Right ventricle myocardium inferior (tissue), 1 donor: ENCODE measurements at regions not wholly inside any gene's neighbourhood (a gene's known extent, or its start where the extent isn't known, plus 50 kb on each side); places are given as distances from the start of the nearest gene placed in this dataset.

Experiments used
- ATAC-seq: fragments of 200-7000 bp; cut with Tn5 transposase; one replicate; pipeline ENCODE4 v1.9.1; 2020; ENCODE audit warnings: mild to moderate bottlenecking, moderate library complexity
- DNase-seq: peaks from one replicate; pipeline ENCODE4 v3.0.0; 2021; ENCODE audit errors: missing footprints
- intact Hi-C: fragments of 100-400 bp; cut with DNase I; formaldehyde crosslinking; loops from one replicate; pipeline ENCODE4 v1.11.0; 2022
- donor health status: DM: no; HTN: yes; CAD: no; lungs with severe emphysema.

GRCh38 chr2:7203056-7203467, 285.9 kb downstream of the RNF144A start:
- ATAC-seq (no peak), DNase-seq (no peak)

DNA sequence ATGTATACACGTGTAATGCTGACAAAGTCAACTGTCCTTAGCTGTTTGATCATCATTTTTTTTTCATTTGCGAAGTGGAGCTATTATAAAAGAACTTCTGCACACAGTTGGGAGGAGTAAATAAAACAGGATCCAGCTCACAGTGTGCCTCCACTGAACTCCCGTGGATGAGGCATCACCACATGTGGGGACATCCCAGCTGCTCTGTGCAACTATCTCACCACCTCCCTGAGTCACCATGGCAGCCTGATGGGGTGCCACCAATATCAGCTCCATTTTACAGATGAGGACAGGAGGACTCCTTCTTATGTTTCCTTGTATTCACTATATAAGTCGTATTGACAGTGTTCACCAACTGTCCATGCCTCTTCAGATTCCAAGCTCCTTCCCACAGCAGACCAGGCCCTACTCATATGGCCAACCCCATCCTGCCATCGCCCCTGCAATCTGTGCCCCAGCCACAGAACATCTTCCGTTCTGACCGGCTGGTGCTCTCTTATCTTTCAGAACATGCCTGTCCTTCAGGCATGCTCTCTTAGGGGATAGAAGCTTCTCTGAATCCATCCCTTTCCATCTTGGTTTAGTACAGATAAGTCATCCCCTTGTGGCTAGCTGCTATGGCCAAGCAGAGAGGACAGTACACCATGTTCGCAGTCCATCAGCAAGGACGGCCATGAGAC, 288.1 kb downstream of the RNF144A start:
- no peak for ATAC-seq
- intact Hi-C loops: no loop called here
- no peak for DNase-seq

More at GRCh38 chr2:7203056-7203467, 285.9 kb downstream of the RNF144A start:
- intact Hi-C loops: loop anchor here (5.0 kb wide), 1 partner anchor 1484 kb away; no protein-coding TSS in a partner anchor

GRCh38 chr2:7206111-7206810, 289.0 kb downstream of the RNF144A start:
- intact Hi-C loops: no loop called here
- no peak for DNase-seq
- ATAC-seq: no peak

DNA sequence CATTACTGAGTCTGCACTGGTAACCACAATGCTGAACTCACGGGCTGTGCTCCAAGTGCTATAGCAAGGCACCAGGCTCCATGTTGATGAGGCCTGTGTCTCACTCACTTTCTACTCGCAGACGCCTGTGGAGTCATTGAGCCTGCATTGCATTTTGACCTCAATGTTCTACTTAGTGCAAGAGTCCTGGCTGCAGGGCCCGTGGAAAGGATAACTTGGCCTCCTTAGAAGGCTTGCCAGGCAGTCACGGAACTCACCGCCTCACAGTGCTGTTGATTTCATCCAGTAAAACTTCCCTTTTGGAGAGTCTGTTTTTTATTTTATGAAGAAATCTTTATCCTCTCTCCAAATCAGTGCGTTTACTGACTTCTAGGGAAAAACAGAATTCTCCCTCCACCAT, 290.4 kb downstream of the RNF144A start:
- no peak for DNase-seq
- intact Hi-C loops: no loop called here
- no peak for ATAC-seq

- intact Hi-C loops: no loop called here
- ATAC-seq (no peak), DNase-seq (no peak)
These were observed 292.7 kb downstream of the RNF144A start for GRCh38 chr2:7209757-7210555.

GRCh38 chr2:7210712-7211111, 293.5 kb downstream of the RNF144A start:
- ATAC-seq (no peak), DNase-seq (no peak)
- intact Hi-C loops: no loop called here

GRCh38 chr2:7225848-7226247, 308.6 kb downstream of the RNF144A start:
- ATAC-seq (no peak), DNase-seq (no peak)
- intact Hi-C loops: no loop called here

DNA sequence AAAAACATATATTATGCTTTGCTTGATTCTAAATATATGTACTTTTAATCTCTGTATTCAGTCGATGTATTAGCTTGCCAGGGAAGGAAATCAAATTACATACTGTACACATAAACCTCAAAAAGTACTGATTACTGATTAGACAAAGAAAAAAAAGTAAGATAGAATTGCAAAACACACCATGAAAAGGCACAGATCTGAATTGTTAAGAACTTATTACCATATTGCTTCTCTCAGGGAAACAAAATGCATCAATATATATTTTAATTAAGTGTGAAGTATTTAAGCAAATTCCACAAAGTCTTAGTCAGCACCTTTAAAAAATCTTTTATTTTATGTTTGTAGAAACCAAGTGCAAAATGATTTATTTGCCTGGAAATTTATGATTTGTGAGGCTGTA, 309.3 kb downstream of the RNF144A start:
- ATAC-seq (no peak), DNase-seq (no peak)
- intact Hi-C loops: no loop called here

GRCh38 chr2:7233126-7233525, 315.9 kb downstream of the RNF144A start:
- no peak for DNase-seq
- intact Hi-C loops: no loop called here
- ATAC-seq: no peak

DNA sequence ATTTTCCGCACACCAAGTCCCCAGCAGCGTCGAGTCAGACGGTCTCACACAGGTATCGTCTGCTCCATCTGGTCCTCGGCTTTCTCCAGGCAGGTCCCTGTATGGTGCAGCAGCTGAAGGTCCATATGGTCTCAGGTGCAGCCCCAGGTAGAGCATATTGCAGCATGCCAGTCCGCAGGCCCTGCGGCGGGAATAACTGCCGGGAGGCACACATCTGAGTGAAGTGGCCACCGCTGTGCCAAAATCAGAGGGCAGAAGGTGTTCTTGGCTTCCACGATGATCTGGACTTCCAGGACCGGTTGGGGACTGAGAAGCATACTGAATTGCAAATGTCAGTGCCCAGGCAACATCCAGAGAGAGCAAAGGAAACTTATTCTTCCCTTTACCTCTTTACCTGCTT, 320.3 kb downstream of the RNF144A start:
- ATAC-seq (no peak), DNase-seq (no peak)
- intact Hi-C loops: no loop called here

GRCh38 chr2:7239078-7239477, 321.9 kb downstream of the RNF144A start:
- no peak for ATAC-seq
- intact Hi-C loops: no loop called here
- no peak for DNase-seq

DNA sequence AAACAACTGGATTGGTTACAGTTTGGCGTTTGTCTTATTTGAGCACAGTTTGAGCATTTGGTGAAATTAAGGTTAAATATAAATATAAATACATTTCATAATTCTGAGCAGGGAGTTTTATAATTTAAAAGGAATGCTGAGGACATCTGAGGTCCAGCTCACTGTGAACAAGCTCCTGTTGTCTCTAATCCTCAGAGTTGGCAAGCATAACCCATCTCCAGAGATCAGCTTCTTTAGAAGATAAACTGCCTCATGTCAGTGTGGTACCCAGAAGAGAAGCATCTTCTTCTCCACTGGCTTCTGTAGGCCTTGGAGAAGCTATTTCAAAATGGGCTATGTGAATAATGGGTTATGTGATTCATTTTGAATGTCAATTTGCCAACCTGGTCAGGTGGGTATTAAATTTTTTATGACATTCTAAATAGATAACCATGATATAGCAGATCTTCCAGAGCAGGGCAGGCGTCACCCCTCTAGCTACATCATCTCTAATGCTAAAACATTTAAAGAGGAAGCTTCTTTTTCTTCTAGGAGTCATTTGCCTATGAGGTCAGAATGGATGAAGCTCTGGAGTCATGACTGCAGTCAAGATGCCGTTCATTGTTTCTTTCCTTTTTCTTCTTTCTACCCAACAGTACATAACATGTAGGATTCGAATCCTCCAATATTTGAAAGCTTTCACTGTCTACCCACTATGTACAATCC, 324.0 kb downstream of the RNF144A start:
- no peak for ATAC-seq
- DNase-seq: no peak
- intact Hi-C loops: no loop called here

DNA sequence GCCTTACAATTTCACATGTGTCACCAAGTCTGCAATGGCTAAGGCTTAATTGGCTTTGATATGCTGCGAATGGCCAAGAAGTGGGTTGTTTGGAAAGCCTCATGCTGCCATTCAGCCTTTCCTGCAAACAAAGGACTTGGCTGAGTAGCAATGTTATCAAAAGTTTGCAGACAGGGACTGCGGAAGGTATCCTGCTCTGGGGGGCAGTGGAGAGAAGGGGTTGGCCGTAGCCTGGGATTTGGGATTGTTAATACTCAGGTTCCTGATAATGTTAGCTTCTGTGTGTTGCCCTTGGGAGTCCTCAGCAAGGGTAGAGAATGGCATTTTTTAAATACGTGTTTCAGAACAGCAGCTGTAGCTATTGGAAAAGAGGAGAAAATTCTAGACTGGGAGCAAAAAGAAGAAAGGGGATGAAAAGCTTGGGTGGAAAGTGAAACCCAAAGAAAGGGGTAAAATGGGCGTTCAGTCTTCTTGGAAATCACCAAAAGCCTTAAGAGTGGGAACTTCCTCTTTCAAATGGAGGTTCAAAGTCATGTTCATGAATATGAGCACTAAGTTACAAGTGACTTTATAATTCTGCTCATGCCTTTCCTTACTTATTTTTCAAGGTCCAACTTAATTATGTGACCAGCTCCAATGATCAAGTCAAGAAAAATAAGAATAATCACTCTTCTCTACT, 325.1 kb downstream of the RNF144A start:
- no peak for DNase-seq
- intact Hi-C loops: no loop called here
- no peak for ATAC-seq

- ATAC-seq (no peak), DNase-seq (no peak)
- intact Hi-C loops: no loop called here
These were observed 326.1 kb downstream of the RNF144A start for GRCh38 chr2:7243276-7243675.

DNA sequence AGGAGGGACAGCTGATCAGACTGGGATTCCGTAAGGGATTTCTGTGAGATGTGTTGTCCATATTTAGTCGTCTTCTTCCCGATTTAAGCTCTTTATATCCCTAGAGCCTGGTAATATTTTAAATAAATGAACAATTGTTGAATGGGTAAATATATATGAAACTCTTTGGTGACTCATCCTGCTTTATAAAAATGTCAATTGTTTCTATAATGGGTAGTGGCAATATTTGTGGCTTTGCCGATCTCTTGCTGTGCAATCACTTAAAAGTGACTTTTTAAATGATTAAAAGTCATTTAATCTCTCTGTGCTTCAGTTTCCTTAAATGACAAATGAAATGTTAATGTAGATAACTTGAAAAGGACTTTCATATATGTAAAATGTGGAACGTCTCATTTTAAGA, 339.2 kb downstream of the RNF144A start:
- DNase-seq (no peak), ATAC-seq (no peak)
- intact Hi-C loops: no loop called here

DNA sequence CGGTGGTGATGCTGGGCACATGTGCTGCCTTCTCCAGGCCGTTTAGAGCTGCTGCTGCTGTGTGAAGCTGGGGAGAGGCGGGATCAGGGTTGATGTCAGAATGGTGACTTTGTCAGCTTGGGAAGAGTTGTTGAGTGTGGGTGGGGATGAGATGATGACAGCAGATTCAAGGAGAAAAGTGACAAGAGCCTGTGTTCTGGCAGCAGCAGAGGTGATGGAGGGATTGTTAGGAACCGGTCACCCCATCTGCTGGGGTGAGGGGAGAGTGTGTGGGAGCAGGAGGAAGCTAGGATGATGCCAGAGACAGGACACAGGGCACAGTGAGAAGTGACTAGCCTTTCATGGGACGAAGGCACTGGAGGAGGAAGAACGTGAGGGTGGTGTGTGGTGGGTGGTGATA, 345.5 kb downstream of the RNF144A start:
- intact Hi-C loops: no loop called here
- no peak for DNase-seq
- no peak for ATAC-seq

DNA sequence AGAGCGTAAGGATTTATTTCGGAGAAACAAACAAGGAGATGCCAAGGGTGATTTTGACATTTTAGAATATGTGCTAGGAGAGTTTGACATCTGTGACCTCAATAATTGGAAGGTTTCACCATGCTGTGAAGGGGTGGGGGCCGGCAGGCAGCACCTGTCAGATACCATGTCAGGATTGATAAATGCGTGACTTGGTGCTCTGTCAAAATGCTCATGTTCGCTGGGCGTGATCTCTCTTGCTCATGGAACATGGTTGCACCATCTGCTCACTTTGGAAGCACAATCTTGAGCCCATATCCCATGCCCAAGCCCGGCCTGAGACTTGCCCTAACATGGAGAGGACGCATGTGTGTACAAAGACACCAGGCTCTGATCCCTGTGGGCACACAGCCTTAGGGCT, 347.6 kb downstream of the RNF144A start:
- ATAC-seq (no peak), DNase-seq (no peak)
- intact Hi-C loops: no loop called here

- DNase-seq: no peak
- ATAC-seq: no peak
- intact Hi-C loops: no loop called here
These were observed 348.1 kb downstream of the RNF144A start for GRCh38 chr2:7265286-7265685.
